GM19468 (cell line): ENCODE measurements at regions not wholly inside any gene's neighbourhood (a gene's known extent, or its start where the extent isn't known, plus 50 kb on each side); places are given as distances from the start of the nearest gene placed in this dataset.

ENCODE experiments used
- ATAC-seq: cut with Tn5 transposase; IDR thresholded peaks from one replicate; pipeline ENCODE4 v1.9.1; 2021; ENCODE audit warnings: mild to moderate bottlenecking, moderate library complexity, moderate number of reproducible peaks; ENCODE audit not compliant: unreplicated experiment; ENCODE audit errors: extremely low read depth

DNA sequence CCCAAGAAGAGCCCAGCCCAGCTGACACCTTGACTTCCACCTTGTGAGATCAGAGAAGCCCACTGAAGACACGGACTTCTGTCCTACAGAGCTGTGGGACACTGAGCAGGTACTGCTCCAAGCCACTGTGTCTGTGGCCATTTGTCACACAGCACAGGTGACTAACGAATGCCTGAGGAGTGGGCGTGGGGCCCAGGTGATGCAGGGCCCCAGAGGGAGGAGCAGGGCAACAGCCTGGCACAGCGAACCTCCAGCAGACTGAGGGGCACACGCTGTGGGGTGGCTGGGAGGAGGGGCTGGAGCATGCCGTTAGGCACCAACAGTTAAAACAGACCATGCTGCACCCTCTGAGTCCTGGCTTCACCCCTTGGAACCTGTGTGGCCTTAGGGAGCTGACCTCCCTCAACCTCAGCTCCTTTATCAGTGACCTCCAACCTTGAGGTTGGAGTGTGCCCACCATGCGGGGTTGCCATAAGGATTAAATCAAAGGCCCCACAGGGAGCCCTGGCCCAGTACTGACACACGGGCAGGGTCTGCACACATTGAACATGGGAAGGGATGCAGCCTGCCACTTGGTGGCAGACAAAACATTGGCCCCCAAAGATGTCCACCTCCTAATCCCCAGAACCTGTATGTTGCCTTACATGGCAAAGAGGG is 119.9 kb upstream of the CST7 start:
- ATAC-seq = no peak

DNA sequence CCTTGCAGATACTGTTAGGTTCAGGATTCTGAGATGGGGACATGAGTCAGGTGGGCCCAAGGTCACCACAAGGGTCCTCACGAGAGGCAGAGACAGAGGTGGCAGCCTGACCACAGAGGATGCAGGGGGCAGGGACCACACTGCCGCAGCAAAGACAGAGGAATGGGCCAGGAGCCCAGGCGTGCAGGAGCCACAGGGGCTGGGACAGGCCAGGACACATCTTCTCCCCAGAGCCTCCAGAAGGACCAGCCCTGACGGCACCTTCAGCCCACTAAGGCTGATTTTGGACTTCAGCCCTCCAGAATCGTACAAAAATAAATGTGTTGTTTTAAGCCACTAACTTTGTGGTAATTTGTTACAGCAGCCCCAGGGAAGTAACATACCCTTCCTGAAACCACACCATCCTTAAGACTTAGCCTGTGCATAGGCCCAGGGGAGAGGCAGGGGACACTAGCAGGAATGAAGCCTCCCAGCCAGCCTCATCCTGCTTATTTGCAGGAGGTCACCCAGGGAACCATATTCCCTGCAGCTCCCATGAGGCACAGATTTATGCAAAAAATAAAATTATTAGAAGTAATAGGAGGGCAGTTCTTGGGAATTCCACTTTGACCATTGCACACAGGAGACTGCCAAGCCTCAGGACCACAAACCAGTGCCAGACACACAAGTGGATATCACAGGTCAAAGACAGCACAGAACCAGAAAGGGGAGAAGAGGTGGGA is 119.3 kb upstream of the CST7 start:
- no peak for ATAC-seq

DNA sequence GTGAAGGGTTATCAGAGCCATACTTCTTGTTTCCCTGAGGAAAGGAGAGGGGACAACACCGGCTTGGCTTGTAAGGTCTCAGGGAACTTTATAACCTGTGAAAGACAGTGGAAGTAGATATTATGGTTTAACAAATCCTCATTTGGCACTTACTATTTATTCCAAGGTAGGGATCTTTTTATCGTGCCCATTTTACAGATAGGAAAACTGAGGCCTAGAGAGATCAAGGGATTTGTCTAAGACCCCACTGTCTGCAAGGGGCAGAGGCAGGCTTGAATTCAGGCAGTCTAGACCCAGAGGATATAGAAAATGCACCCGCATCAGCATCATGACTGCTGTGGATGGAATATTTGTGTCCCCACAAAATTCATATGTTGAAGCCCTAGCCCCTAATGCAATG is 118.4 kb upstream of the CST7 start:
- ATAC-seq = no peak

DNA sequence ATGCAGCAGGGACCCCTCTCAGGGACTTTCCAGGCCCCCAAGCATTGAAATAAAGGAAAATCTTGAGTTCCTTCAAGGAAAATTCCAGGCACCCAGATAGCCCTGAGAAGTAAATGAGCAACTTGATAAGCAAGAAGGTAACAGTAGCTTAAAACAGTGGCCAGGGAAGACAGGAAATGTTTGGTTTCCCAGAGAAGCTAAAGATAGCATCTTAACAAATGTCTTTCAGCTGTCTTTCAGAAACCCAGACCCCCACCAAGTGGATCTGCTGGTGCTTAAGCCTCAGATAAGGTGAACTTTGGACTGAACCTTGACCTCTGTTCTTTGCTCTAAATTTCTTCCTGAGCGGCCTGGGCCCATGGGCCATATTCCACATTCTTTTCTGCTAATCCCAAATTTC is 117.8 kb upstream of the CST7 start:
- ATAC-seq = no peak

DNA sequence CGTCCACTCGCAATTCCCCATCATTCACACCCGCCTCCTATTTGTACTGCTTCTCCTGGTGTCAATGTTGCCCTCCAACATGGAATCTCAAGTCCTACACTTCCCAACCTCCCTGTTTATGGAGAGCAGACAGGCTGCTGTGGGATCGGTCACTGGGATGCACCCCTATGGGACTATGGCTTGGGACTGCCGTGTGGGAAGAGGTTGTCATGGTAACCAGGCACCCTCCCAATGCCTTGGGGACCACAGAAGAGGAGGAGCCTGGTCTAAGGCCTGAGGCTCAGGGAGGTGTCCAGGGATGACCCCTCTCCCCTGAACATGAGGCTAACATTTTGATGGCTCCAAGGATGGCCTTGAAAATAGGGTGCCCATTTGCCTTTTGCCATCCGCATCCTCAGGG is 116.6 kb upstream of the CST7 start:
- ATAC-seq = no peak

DNA sequence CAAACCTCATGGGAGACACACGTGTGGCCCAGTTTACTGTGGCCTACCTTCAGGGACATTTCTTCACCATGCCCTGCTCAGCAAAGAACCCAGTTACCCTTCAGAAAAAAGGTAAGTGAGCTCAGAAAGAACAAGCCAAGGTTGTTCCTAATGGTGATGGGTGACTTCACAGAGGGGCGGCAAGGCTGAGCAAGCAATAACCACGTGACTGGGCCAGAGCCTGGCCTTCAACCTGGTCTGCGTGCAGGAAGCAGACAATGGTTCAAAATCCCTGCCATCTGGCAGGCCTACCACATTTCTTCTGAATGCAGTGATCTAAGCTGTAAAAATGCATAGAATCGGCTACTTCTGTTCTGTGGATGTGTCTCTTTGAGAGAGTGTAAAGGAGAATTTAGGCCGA is 115.5 kb upstream of the CST7 start:
- ATAC-seq = no peak

DNA sequence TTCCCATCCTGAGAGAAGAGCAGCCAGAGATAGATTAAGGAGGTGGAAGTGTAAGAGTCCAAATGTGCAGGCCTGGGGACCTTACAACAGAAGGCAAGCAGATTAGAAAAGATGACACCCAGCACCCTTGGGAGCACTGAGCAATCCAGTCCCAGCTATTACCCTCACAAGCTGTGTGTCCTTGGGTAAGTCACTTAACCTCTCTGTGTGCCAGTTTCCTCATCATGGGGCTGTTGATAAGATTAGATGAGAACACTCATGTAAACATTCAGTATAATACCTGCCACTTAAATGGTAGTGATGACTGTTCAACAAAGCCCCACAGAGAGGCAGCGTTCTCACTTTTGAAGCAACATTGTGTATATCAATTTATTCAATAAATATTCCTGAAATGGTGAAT is 114.8 kb upstream of the CST7 start:
- ATAC-seq = no peak

DNA sequence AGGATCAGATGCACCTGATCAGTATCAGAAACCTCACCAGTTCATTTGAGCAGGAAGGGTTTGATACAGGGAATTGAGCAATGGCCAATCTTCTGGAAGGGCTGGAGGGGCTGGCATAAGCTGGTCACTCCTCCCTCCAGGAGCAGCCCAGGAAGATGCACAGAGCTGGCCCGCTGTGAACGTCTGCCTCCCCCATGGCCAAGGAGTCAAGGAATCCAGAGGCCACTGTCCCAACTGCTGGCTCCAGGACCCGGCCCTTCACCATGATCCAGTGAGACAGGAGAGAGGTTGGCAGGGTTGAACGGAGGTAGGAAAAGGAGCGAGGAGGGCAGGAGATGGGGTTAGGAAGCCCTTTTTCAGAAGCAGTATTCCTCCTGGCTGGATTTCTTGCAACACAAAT is 113.9 kb upstream of the CST7 start:
- ATAC-seq = no peak

DNA sequence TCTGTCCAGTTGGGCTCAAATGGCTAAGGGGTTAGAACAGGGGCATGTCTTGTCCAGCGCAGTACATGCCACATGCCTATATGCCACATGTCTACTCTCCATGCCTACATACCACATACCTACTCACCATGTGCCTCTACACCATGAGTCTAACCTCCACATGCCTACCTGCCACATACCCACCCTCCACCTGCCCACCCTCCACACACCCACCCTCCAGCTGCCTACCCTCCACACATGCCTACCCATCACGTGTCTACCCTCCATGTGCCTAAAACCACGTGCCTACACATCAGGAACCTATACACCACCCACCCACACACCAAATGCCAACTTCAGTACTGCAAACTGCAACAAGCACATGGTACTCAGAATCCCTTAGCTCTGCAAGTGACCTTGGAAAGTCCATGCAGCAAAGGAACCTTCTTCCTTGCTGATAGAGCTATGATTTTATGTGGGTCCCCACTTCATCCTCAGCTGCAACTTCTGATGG is 113.0 kb upstream of the CST7 start:
- no peak for ATAC-seq

DNA sequence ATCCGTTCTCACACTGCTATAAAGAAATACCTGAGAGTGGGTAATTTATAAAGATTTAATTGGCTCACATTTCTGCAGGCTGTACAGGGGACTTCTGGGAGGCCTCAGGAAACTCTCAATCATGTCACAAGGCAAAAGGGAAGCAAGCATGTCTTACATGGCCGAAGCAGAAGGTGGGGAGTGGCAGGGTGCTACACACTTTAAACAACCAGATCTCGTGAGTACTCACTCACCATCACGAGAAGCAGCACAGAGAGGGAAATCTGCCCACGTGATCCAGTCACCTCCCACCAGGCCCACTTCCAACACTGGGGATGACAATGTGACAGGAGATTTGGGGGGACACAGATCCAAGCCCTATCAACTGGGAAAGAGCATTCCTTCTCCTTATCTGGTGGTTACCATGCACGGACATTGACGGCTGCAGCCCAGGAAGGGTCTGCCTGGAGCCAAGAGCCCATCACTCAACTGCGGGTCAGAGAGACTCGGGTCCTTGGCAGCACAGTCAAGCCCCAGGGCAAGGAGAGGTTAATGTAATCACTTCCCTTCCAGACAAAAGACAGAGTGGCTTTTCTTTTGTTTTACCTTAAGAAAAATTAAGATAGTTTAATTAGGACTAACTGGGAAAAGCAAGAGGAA is 112.3 kb upstream of the CST7 start:
- ATAC-seq = no peak

DNA sequence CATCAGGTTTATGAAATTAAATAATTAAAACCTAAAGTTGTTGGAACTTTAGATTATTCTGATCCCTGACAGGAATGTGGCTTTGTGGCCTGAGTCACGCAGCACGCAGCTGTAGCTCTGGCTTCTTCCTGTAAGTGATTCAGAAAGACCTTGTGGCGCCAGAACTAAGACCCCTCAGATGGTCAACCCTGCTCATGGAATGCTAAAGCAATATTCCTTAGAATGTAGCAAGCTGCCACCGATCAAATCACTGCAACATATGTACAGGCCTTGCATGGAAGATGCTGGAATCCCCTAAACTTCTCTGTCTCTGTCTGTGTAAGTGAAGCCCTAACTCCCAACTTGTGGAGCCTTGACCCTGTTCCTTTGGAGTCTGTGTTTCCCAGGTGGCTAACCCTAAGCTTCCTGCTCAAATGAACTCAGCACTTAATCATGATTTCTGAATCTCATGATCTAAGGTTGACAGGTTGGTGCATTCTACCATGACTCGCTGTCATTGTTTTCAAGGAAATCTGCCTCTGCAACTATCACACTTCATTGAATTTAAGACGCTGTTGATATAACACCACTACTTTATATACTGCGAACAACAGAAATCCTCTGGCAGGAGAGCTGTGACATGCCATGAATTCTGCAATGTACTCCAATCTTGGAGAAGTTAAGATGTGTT is 111.2 kb upstream of the CST7 start:
- ATAC-seq = no peak

DNA sequence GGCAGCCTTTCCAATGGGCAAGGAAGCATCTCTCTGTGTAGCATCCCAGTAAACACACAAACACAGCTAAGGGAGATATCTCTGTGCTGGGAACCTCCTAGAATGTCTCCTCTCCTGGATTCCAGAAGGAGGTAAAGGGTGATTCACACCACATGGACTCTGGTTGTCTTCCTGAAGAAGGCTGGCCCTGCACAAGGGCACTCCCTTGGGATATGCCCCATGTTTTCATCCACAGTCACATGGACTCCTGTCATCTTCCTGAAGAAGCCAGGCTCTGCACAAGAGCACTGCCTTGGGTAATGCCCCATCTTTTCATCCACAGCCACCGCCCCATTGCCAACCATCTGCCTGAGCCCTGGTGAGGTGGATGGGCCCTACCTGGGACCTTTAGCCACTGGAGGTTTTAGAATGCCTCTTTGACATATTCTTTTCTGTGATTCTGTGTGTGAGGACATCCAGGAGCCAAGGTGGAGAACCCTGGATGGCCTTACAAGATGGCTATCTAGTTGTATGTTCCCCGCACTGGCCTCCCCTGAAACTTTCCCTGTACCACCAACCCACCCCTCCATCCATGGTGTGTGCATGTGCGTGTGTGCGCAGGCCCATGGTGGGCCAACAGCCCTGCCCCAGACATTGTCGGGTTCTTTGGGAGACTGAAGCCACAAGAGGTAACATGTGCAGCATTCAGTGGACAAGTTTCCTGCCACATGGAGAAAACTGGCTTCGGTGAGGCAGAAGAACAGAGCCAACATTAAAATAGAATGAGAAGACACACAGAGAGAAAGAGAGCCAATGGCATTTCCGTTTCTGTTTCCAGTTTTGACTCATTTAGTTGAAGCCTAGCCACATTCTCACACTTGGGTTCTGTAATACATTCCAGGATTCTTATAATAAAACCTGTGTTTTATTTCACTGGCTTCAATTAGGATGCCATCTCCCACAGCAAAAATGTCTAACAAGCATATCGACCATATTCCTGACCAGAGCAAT is 110.2 kb upstream of the CST7 start:
- ATAC-seq = no peak

DNA sequence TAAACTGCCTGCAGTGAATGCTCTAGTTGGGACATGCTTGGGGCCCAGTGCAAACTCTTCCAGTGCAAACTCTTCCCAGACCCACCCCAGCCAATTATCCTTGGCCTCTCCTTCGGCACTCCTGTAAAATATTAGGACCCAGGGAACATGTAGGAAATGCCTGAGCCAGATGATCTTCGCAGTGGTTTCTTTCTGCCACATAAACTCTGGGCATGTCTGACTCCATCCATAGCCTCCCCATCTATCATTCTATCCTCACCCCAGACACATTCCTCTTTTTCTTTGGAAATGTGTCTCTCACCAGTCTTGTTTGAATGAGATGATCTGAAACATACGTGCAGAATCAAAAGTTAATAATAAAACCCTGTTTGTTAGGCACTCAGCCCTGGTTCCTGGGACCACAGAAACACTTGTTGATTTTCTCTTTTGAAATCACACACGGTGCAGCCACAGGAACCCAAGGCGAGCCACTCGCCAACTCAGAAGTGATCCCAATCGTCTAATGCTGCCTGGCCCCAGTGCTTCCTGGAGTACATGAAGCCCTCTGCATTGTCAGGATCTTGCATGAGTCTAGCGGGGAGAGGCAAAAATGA is 108.9 kb upstream of the CST7 start:
- ATAC-seq = no peak

DNA sequence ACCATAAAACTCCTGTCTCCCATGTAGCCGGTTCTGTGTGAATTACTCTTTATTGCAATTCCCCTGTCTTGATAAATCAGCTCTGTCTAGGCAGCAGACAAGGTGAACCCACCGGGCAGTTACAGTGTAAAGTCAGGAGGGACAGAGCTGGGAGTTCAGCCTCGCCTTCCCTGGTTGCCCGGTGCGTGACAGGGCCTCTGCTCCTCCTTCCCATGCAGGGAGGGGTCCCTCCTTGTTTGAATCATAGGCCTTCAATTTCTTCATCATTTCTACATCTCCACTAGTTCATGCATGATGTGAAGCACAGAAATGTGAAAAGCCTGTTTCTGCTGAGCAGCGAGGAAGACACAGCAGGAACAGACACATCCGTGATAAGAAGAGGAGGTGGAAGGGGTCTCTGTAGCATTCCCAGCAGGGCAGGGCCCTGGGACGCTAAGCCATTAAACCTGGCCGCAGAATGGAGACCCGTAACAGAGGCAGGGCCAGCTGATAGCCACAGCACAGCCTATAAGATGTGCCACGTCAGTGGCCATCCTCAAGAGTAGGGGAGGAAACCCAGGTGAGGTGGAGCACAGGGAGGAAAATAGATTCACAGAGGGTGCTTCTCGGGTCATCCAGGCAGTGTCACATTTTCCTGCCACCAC is 106.7 kb upstream of the CST7 start:
- ATAC-seq = no peak

DNA sequence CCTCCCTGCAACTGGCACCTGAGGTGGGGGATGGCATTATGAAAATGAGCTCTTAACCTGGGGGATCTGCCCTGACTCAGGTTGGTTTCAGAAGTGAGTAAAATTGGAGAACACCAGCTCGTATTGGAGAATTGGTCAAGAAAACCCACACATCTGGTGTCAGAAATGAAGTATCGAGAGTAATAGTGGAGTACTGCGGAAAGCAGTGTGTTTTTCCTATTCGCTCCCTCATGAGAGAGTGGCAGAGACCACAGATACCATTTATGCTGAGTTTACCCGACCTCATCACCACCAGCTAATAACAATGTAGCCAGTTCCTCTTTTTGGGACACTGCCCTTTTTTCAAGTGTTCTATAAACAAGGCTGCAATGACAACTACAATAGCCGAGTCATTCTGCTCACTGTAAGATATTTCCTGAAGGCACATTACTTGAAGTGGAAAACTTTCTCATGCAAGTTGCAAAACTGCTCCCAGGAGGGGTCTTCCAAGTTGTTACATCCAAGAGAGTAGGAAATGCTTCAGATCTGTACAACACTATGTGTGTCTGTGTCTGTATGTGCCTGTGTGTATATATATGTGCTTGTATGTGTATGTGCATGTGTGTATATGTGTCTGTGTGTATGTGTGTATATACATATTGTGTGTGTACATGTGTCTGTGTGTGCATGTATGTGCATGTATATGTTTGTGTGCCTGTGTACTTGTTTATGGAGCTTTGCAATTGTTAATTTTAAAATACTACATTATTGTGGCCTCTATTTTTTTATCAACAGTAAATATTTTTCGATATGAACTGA is 106.0 kb upstream of the CST7 start:
- ATAC-seq = peak; percentile 96

DNA sequence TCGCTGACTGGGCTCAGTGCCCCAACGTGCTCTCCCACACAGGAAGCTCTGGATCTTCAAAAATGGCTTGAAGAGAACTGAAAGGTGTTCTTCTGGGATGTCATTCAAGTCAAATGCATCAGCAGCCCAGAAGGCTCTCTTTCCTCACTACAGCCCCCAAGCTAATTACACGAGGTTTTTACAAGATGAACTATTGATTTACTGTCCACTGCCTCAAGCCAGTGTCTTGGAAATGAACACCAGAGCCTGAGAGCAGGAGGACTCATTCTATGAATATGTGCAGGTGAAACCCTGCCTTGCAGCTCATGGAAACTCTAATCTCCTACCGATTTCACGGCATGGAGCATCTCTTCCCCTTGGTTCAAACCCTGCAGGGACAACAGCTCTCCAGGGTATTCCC is 98.9 kb upstream of the CST7 start:
- no peak for ATAC-seq

DNA sequence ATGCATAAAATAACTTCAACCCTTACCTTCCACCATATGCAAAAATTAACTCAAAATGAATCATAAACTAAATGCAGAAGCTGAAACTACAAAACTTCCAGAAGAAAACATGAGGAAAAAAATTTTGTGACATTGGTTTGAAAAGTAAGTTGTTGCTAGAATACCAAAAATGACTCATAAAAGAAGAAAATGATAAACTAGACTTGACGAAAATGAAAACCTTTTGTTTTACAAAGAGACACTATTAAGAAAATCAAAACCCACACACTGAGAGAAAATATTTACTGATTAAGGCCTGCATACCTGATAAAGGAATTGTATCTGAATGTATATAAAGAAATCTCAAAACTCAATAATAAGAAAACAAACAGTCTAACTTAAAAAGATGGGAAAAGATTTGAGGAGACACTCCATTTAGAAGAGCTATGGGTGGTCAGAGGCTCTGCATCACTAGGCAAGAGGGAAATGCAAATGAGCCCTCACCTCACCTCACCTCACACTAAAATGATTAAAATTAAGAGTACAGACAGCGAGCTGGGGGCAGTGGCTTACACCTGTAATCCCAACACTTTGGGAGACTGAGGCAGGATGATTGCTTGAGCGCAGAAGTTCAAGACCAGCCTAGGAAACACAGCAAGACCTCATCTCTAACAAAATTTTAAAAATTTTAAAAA is 97.6 kb upstream of the CST7 start:
- ATAC-seq = no peak

DNA sequence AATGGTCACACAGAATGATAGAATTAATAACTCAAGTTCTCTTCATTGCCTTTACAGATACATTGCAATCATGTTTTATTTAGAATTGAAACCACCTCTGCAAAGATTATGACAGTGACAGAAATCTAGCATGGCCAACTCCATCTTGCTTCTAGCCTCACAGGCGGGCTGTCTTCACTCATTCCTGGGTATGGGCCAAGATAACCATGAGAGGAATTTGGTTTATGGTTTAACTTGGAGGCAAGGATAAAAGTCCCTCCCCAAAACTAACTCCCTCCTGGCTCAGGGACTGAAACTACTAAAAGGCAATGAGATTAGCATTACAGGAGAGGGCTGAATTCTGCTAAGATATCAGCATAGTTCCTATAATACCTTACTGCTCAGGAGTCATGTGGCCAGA is 95.2 kb upstream of the CST7 start:
- no peak for ATAC-seq
